Occipital lobe (tissue), 1 donor: ENCODE measurements at regions not wholly inside any gene's neighbourhood (a gene's known extent, or its start where the extent isn't known, plus 50 kb on each side); places are given as distances from the start of the nearest gene placed in this dataset.

ENCODE experiments used
- DNase-seq: peaks from one replicate; lab custom pipeline; 2025; lab: John Stamatoyannopoulos, UW

- DNase-seq, result no peak
Measured at GRCh38 chr2:104518256-104518655, 335.7 kb upstream of the POU3F3 start.

GRCh38 chr2:104521247-104521646 is 332.7 kb upstream of the POU3F3 start:
- no peak for DNase-seq

- no peak for DNase-seq
Measured at GRCh38 chr2:104523921-104524320, 330.0 kb upstream of the POU3F3 start.

- DNase-seq, result no peak
Measured at GRCh38 chr2:104528101-104528500, 325.8 kb upstream of the POU3F3 start.

GRCh38 chr2:104531122-104531521 is 322.8 kb upstream of the POU3F3 start:
- no peak for DNase-seq

- no peak for DNase-seq
Measured at GRCh38 chr2:104537116-104537515, 316.8 kb upstream of the POU3F3 start.

GRCh38 chr2:104538077-104538476 is 315.8 kb upstream of the POU3F3 start:
- no peak for DNase-seq

- DNase-seq, result no peak
Measured at GRCh38 chr2:104539649-104540048, 314.3 kb upstream of the POU3F3 start.

- DNase-seq, result no peak
Measured at GRCh38 chr2:104545055-104545454, 308.9 kb upstream of the POU3F3 start.

GRCh38 chr2:104546537-104546936 is 307.4 kb upstream of the POU3F3 start:
- DNase-seq, result no peak

GRCh38 chr2:104547221-104547620 is 306.7 kb upstream of the POU3F3 start:
- DNase-seq, result no peak

GRCh38 chr2:104561251-104561650 is 292.7 kb upstream of the POU3F3 start:
- no peak for DNase-seq

GRCh38 chr2:104562537-104562936 is 291.4 kb upstream of the POU3F3 start:
- no peak for DNase-seq

GRCh38 chr2:104563398-104563996 is 290.4 kb upstream of the POU3F3 start:
- DNase-seq, result no peak

GRCh38 chr2:104568247-104568646 is 285.7 kb upstream of the POU3F3 start:
- no peak for DNase-seq

GRCh38 chr2:104570259-104570658 is 283.7 kb upstream of the POU3F3 start:
- DNase-seq, result no peak

- DNase-seq, result no peak
Measured at GRCh38 chr2:104572834-104573233, 281.1 kb upstream of the POU3F3 start.

GRCh38 chr2:104574367-104574766 is 279.5 kb upstream of the POU3F3 start:
- DNase-seq, result no peak

- no peak for DNase-seq
Measured at GRCh38 chr2:104577143-104577542, 276.8 kb upstream of the POU3F3 start.

GRCh38 chr2:104582471-104582870 is 271.4 kb upstream of the POU3F3 start:
- DNase-seq, result no peak

GRCh38 chr2:104583811-104584210 is 270.1 kb upstream of the POU3F3 start:
- no peak for DNase-seq

GRCh38 chr2:104584393-104584792 is 269.5 kb upstream of the POU3F3 start:
- DNase-seq, result no peak

GRCh38 chr2:104595576-104595975 is 258.3 kb upstream of the POU3F3 start:
- DNase-seq, result no peak

- no peak for DNase-seq
Measured at GRCh38 chr2:104597942-104598341, 256.0 kb upstream of the POU3F3 start.
